ENCODE measurements at regions not wholly inside any gene's neighbourhood (a gene's known extent, or its start where the extent isn't known, plus 50 kb on each side); places are given as distances from the start of the nearest gene placed in this dataset.
"Not testable (repeated sequence)": the region's sequence is repeated elsewhere in the genome, so short reads cannot be mapped to it uniquely, and the experiment has no call there.

DNA sequence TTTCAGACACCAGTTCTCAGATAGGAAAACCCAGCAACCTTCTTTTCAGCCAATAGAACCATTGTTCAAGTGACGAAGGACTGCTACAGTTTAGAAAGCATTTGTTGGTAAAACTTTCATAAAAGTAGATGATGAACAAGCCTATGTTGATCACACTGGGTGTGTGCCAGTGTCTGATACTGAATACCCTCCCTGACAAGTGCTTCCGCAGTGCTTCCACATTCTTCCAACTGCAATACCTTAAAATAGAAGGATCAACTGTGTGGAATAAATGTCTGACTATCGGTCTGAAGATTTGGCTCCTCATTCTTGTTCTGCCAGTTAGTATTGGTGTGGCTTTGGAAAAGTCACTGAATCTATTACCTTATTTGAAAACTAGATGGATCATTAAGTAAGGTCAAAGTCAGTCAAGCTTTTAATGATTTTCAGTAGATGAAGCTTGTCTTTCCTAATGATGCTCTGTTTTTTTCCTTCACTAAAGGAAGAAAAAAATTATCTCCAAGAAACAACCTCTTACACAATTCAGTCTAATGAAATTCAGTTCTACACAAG is 479.4 kb upstream of the CBLB start:
- DNase-seq (no peak), ATAC-seq (no peak)

DNA sequence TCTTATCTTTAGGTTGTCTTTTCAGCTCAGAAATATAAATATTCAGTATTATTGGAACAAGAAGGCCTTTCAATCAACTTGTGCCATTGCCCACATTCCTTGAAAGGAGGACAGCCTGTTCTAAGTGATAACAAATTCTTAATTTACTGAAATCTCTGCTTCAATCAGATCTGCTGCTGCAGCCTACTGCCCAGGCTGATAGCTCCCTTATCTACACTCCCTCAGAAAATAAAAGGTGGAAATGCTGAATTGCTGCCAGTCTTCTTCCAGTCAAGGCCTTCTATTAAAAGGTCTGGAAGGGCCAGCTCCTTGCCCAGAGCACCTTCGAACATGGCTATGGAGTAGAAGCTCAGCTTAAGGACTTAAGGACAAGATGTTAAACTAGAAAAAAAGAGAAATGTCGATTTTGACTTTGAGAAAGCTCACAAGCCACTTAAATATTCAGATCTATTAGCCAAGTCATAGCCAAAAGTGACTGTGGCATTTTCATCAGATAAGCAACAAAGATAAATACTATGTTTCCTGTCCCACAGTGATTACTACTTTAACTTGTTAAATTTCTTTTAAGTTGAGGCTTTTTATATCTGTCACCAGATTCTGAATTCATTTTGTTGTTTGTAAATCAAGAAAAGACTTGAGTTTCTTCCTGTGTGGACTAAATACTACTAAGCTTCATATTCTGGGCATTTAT is 480.5 kb upstream of the CBLB start:
- ATAC-seq (no peak), DNase-seq (no peak)

DNA sequence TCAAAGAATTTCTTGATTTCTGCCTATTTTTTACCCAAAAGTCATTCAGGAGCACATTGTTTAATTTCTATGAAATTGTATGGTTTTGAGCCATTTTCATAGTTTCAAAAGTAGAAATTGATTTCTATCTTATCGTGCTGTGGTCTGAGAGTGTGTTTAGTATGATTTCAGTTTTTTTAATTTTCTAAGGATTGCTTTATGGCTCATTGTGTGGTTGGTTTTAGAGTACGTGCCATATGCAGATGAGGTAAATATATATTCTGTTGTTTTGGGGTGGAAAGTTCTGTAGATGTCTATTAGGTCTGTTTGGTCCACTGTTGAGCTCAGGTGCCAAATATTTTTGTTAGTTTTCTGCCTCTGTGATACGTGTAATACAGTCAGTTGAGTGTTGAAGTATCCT is 487.1 kb upstream of the CBLB start:
- DNase-seq (no peak), ATAC-seq (no peak)

DNA sequence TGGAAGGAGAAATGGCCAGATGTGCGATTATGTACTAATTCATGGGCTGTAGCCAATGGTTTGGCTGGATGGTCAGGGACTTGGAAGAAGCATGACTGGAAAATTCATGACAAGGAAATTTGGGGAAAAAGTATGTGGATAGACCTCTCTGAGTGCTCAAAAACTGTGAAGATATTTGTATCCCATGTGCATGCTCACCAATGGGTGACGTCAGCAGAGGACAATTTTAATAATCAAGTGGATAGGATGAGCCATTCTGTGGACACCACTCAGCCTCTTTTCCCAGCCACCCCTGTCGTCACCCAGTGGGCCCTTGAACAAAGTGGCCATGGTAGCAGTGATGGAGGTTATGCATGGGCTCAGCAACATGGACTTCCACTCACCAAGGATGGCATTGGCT is 490.9 kb upstream of the CBLB start:
- ATAC-seq = no peak
- no peak for DNase-seq

DNA sequence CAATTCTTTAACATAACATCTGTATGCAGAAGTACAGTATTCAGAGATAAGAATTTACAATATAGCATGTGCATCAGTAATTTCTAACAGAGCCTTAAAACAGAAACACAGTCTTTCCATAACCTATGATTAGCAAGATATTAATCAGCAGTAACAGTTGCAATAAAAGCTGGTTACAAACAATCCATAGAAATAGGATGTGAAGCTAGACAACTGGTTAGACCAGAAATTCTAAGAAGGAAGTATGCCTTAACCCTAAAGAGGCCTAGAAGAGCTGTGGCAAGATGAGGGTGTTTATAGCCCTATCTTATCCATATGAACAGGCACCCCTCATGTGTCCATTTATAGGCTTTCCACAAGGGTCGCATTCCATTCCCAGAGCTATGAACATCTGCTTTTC is 492.1 kb upstream of the CBLB start:
- not testable (repeated sequence) for ATAC-seq, DNase-seq

DNA sequence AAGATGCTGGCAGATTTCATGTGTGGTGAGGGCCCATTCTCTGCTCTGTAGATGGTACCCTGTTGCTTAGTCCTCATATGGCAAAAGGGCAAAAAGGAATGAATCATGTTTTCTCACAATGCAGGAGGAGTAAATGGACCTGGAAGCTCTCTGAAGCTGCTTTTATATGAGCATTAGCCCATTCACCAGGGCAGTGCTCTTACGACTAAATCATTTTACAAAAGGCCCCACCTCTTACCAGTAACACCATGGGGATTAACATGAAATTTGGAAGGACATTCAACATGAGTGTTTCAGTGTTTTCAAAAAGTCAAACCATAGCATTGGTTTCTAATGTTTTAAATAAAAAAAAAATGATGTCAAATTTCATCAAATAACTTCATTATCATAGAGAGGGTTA is 495.7 kb upstream of the CBLB start:
- ATAC-seq (no peak), DNase-seq (no peak)

DNA sequence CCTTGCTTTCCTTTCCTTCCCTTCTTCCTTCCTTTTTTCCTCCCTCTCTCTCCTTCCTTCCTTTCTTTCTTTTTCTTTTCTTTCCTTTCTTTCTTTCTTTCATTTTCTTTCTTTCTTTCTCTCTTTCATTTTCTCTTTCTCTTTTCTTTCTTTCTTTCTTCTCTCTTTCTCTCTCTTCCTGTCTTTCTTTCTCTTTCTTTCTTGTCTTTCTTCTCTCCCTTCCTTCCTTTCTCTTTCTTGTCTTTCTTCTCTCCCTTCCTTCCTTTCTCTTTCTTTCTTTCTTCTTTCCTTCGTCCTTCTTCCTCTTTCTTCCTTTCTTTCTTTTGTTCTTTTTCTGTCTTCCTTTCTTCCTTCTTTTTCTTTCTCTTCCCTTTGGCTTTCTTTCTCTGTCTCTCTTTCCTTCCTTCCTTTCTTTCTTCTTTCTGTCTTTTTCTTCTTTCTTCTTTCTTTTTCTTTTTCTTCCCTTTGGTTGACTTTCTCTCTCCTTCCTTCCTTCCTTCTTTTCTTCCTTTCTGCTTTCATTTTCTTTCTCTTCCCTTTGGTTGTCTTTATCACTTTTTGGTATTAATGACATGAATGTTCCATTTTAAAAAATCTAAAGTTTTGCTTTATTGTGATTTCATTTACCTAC is 496.4 kb upstream of the CBLB start:
- DNase-seq = no peak

DNA sequence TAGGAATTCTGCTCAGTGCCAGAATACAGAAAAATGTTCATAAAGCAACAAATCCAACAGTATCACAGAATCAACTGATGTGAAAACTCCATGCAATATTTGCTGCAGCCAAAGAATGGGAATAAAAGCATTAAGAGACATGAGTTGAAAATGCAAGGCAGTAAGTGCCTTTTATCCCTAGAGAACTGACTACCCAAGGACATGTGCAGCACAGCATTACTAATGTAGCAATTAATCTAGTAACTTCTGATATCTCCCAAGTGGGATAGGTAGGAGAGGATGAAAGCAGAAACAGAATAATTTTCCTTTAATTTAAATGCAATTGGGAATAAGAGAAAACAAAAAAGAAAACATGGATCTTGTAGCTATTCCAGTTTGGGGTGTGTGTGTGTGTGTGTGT is 497.5 kb upstream of the CBLB start:
- ATAC-seq = no peak
- no peak for DNase-seq

More for the DNA sequence above, 496.4 kb upstream of the CBLB start:
- ATAC-seq = no peak

DNA sequence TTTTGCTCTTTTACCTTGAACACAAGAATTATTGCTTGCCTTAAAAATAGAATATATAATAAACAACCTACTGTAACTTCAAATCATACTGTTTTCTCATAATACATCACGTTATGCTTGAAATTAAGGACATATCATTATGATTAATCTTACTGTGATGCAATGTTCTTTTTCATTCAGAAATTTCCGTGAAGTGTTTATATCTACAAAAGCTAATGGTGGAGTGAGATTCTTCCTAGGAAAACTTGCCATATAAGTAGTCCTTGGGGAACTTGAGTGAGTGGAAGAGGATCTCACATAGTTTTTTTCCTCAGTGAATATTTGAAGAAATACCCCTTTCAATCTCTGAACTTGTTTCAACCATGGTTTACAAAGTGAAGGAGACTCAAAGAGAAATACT is 498.7 kb upstream of the CBLB start:
- no peak for DNase-seq
- no peak for ATAC-seq

DNA sequence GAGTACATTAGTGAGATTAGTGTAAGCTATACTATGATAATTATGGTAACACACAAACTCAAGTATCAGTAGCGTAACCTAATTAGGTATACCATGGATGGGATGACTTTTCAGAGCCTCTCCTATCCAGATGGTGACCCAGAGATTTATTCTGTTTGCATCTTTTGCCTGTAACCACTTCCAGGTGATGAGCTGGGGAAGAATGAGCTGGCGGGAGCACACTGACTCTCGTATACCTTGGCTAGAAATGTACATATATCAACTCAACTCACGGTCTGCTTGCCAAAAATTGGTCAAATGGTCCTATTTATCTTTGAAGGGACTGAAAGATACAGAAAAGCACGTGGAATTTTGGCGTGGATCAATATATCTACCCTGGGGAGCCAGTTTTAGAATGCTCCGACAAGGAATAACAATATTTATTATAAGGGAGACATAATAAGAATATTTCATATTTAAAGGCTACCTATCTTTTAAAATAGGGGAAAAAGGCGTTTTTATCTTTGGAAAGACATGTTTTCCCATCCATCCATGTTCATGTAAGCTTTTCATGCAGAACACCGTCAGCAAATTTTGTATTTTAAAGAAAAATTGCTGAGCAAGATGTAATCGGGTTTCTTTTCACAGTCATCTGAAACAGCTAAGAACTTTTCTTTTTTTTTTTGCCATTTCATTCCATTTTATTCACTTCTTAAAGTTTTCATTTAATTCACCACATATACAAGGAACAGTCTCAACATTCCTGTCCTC is 502.6 kb upstream of the CBLB start:
- DNase-seq (no peak), ATAC-seq (no peak)

DNA sequence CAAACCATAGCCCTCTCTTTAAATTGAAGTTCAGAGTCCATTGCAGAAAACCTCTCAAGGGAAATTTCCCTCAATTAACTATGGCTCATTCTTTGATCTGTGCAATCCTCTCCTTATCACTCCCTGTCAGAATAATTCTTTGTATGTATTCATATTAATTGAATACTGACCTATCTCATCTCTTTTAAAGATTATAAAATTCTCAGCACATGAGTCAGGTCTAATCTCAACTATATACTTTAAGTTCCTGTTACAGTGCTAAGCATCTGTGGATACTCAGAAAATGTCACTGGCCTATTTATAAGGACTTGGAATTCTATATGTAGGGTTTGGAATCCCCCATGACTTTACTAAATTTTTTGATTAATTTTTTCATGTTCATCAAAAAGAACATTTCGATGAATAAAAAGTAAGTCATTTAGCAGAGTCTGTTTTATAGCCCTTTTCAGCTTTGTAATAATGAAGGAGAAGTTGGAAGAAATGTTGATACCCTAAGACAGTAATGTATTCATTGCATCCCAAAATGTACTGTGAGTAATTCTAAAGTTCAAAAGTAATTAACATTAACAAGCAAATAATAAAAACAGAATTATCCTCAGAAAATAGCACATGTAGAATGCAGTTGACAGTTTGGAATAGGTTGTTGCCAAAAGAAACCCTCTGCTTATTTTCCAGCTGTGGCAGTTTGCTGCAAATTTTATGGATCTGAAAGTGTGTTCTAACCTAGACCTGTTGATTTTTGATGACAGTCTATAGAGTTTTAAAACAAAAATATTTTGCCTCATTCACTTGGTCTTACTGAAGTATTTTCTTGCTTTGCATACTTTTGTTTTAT is 503.4 kb upstream of the CBLB start:
- ATAC-seq (no peak), DNase-seq (no peak)

DNA sequence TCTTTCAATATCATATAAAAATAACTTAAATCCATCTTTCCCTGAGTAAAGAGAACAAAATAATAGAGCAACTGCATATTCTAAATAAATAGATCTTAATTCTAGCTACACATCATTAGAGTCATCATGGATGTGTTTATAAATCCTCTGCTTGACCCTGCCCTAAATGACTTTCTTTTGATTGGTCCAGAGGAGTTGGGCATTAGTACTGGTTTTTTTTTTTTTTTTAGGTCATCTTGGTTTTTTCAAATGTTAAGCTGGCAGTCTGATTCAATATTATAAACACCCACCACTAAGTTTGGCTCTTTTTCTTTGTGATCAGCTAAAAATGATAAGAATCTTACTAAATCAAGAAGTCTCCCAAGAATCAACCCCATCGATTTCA is 504.0 kb upstream of the CBLB start:
- DNase-seq (no peak), ATAC-seq (no peak)

DNA sequence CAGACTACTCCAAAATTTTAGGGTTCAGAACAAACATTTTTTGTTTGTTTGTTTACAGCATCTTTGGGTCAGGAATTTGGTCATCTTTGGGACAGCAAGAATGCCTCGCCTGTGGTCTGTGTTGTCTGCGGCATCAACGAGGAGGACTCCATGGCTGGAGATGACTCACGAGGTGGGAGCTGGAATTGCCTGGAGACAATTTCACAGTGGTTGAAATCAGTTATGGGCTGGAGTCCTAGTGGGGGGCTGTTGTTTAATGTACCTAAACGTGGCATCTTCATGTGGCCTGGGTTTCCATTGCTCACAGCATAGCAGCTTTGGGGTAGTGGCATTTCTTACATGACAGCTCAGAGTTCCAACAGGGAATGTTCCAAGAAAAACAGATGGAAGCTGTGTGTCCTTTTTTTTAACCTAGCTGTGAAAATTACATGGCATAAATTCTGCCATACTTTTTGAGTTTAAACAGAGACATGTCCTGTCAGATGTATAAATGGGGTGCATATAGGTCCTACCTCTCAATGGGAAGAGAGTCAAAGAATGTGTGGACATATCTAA is 507.3 kb upstream of the CBLB start:
- ATAC-seq = no peak
- no peak for DNase-seq

DNA sequence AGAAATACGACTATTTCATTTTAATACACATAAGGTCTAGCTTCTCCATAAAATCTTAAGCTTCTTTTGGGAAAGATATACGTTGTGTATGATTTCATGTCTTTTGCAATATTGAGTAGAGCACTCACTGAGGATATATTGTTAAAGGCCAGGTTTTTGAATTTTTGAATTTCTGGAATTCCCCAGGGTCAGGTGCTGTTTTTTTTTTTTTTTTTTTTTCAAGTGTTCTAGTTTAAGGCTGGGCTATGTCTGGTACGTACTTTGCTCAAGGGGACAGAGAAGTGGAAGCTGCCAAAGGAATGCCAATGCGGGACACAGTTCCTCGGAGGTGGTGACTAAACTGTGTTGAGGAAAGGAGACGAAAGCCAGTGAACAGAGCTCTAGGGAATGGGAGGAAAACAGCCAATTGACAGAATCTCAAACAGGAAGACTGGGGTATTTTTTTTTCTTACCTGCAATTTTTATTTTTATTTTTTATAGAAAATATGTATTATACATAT is 510.5 kb upstream of the CBLB start:
- ATAC-seq = no peak
- no peak for DNase-seq

DNA sequence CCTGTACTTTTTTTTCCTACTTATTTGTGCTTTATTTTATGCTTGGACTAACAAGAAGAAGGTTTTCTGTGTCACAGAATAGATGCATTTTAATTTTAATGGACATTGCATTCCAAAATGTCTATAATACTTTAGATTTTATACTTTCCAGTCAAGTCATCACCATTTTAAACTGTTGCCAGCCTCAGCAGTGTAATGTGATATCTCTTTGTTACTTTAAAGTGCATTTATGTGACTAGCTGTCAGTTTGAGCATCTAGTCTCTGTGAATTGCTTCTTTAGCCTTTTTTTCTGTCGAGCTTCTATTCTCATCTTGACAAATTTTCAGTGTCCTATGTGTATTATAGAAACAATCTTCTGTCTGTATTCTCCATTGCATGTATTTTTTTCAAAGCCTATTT is 511.4 kb upstream of the CBLB start:
- ATAC-seq = no peak
- DNase-seq = no peak

DNA sequence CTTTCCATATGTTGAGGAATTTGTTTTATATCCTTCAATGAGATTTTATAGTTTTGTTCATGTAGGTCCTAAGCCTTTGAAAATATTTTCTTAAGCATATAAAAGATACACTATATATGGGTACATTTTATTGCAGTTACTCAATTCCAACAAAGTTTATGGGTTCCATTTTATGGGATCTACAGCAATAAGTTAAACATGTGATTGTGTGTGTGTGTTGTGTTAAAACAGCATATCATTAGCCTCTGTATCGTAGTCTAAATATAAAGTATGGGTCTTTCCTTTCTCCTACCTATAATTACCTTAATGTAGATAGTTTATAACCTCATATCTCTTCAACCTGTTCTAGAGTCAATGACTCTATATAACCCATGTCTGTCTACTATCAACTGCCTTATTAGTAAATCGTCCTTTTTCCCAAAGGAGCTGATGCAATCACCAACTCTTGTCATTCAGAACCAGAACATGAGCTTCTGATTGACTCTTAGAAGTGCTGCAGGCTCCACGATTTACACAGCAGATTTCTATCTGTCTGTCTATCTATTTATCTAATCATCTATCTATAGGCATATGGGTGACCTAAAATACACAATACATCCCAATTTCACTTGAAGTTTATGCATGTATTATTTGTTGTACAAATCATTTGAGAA is 512.6 kb upstream of the CBLB start:
- DNase-seq (no peak), ATAC-seq (no peak)

DNA sequence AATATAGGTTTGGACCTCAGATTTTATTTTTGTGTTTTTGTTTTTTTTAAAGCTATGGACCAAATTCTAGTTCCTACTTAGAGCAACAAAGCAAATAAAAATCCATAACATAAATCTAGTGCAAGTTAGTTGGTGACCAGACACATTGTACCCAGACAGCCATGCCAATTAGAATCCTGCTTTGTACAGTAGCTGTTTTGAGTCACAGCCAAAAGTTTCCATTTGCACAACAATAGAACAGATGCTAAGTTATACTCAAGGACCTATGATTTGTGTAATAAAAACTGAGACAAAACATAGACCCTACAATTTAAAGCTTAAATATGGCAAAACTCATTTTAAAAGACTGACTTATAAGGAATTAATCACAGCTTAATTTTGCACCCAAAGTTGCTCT is 513.1 kb upstream of the CBLB start:
- no peak for ATAC-seq
- no peak for DNase-seq

DNA sequence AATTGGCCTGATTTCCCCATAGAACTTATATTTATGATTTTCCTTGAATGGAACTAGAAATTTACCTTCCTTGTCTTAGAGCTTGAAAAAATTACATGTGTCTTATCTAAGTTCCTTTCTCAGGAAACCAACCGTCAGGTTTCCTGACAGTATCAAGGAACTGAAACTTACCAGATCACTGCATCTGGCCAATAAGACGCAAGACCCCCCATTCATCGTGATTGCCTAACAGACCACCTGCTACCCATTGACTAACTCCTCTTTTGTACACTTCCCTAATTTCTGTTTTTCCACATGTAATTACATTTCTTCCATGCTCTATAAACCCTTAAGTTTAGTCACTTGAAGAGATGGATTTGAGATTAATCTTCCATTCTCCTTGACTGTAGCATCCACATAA is 517.2 kb upstream of the CBLB start:
- DNase-seq = no peak
- no peak for ATAC-seq

DNA sequence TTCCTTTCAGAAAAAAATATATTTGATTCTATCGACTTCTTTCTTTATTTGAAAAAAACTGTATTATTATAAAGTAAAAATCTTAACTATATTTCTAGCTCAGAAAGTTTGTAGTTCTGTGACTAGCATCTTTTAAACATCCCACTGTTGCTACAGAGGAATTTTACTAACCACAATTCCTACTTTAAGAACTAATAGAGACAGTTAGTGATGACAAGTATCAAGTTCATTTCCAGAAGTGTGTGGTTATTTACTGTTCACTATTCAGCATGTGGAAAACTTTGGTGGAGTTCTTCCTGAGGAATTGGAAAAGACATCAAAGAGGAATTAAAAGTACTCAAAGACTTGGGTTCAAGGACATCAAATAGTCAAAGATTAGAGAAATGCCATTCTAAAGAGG is 524.1 kb upstream of the CBLB start:
- no peak for DNase-seq

DNA sequence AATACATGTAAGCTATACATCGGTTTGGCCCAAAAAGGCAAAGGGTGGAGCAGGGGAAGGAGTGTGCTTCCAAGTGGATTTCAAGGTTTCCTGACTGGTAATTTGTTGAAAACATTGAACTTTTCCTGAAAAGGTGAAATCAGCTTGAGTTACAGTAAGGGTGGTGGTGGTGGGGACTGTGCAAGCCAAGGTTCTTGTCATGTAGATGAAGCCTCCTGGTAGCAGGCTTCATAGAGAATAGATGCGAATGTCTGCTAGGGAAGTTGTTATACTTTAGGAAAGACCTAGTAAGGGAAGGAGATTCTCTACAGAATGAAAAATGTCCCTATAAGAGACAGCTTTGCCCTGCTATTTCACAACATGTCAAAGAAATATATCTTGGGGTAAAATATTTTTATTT is 528.2 kb upstream of the CBLB start:
- DNase-seq (no peak), ATAC-seq (no peak)

More for the DNA sequence above, 524.1 kb upstream of the CBLB start:
- no peak for ATAC-seq

DNA sequence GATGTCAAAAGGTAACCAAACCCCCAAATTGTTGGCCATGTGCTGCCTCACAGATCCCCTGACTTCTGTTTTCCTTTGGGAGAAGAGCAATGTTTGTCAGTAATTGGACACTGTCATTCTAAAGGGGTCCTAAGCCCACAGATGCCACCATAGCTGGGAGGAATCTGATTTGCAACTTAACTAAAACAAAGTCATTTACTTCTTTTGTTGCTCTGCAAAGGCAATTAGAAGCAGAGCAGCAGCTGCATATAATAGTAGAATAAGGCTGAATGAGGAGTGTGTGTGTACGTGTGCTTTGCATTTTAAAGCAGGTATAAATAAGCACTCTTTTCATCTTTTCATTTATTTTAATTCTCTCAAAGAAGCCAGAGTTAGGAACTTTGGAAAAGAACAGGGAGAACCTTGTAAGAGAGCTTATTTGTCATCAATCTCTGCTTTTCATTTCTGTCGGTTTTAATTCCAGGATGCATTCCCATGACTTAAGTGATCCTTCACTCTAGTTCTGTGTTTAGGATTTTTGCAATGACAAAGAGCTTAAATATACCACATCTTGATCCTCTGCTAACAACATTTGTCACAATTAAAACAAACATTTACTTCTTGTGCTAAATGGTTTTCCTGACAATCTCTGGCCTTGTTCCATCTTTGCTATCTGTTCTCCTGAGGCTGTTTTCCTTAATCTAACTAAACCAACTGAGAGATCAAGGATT is 530.2 kb upstream of the CBLB start:
- ATAC-seq (no peak), DNase-seq (no peak)
